HepG2 (cell line): ENCODE measurements at regions not wholly inside any gene's neighbourhood (a gene's known extent, or its start where the extent isn't known, plus 50 kb on each side); places are given as distances from the start of the nearest gene placed in this dataset.

Experiments used
- ATAC-seq: fragments of 200-7000 bp; cut with Tn5 transposase; 3 replicates; pipeline ENCODE4 v1.9.1; 2020; ENCODE audit warnings: mild to moderate bottlenecking, moderate library complexity
- BruUV-seq: library from RNA; stranded (reverse); fragments of 400-500 nt; replicated peaks from 2 replicates; lab custom pipeline; 2021; lab: Mats Ljungman, UMichigan
- CTCF ChIA-PET: fragments of 300-600 bp; formaldehyde crosslinking; extraction: SDS; loops from one replicate; lab custom pipeline; 2021; ENCODE audit warnings: low total read pairs, inconsistent platforms, low intra/inter-chr PET ratio; lab: Yijun Ruan, JAX
- POLR2A ChIA-PET: fragments of 350-600 bp; sonication (Branson Sonifier 250); formaldehyde crosslinking; loops from one replicate; lab custom pipeline; 2020; ENCODE audit warnings: antibody characterized with exemption, inconsistent platforms; lab: Yijun Ruan, JAX
- DNase-seq: peaks from one replicate; pipeline ENCODE4 v3.0.0-alpha.2; 2015; ENCODE audit warnings: low spot score
- FAIRE-seq: peaks from 3 replicates; lab custom pipeline; 2011; peaks lifted over from hg19 to GRCh38; lab: Jason Lieb, UNC
- H2AFZ ChIP-seq: one replicate; pipeline ENCODE4 v1.6.1; 2011; ENCODE audit warnings: low read length, inconsistent platforms
- H3K27ac ChIP-seq: fragments of 300-600 bp; 3 replicates; pipeline ENCODE4 v1.8.0; 2011; ENCODE audit warnings: mixed run types, mild to moderate bottlenecking, mixed read lengths, low read length, inconsistent platforms; ENCODE audit not compliant: insufficient read depth; ENCODE audit errors: extremely low read length
- H3K27me3 ChIP-seq, 2 experiments: fragments of 200-600 bp in 1 of 2; 2 replicates in 1 of 2; 3 replicates in 1 of 2; pipeline versions ENCODE4 v1.6.0 to v1.8.0; 2011; ENCODE audit warnings: low read length in 2 of 2, mild to moderate bottlenecking in 2 of 2, moderate library complexity in 2 of 2, inconsistent platforms in 1 of 2; ENCODE audit not compliant: insufficient read depth in 2 of 2, control insufficient read depth in 1 of 2
- H3K36me3 ChIP-seq, 2 experiments: fragments of 200-600 bp in 1 of 2; replicated peaks in 1 of 2; 2 replicates in 1 of 2; 3 replicates in 1 of 2; pipeline versions ENCODE4 v1.5.1 to v1.8.0; 2011; ENCODE audit warnings: low read length in 2 of 2, inconsistent platforms in 1 of 2; ENCODE audit not compliant: insufficient read depth in 2 of 2, control insufficient read depth in 1 of 2
- H3K4me1 ChIP-seq: 2 replicates; pipeline ENCODE4 v1.5.1; 2012; ENCODE audit warnings: low read length, inconsistent platforms; ENCODE audit not compliant: insufficient read depth
- H3K4me2 ChIP-seq: 2 replicates; pipeline ENCODE4 v1.6.0; 2011; ENCODE audit warnings: low read depth, low read length, inconsistent platforms
- H3K4me3 ChIP-seq, 3 experiments: fragments of 200-600 bp in 1 of 3; sonication (generic), shearing (Covaris generic) in 1 of 3; replicated peaks in 1 of 3; 2 replicates each; pipeline ENCODE4 v1.5.1; 2011 to 2016; ENCODE audit warnings: low read length in 3 of 3, inconsistent platforms in 2 of 3, low read depth in 2 of 3, mild to moderate bottlenecking in 2 of 3, control low read depth in 1 of 3, mixed read lengths in 1 of 3; ENCODE audit not compliant: insufficient read depth in 1 of 3
- H3K79me2 ChIP-seq: one replicate; pipeline ENCODE4 v1.6.1; 2011; ENCODE audit warnings: low read length, inconsistent platforms; ENCODE audit not compliant: insufficient read depth
- H3K9ac ChIP-seq: 2 replicates; pipeline ENCODE4 v1.6.0; 2011; ENCODE audit warnings: mild to moderate bottlenecking, low read depth, low read length, inconsistent platforms; ENCODE audit not compliant: insufficient read depth
- H3K9me3 ChIP-seq: 2 replicates; pipeline ENCODE4 v1.5.1; 2012; ENCODE audit warnings: mild to moderate bottlenecking, low read length
- H4K20me1 ChIP-seq: 2 replicates; pipeline ENCODE4 v1.6.0; 2011; ENCODE audit warnings: inconsistent platforms, mild to moderate bottlenecking, low read length, moderate library complexity; ENCODE audit not compliant: insufficient read depth
- GFI1 ChIP-seq: sonication (generic); formaldehyde crosslinking; IDR thresholded peaks from 2 replicates; pipeline ENCODE4 v1.5.0; 2020; ENCODE audit warnings: missing genetic modification reagents, mild to moderate bottlenecking, borderline replicate concordance
- MBD4 ChIP-seq: IDR thresholded peaks from 2 replicates; pipeline ENCODE4 v1.6.1; 2012; ENCODE audit warnings: low read length, inconsistent platforms, borderline replicate concordance
- MBNL3 ChIP-seq: fragments of 250-450 bp; sonication (Bioruptor Pico); conservative IDR thresholded peaks from 2 replicates; pipeline ENCODE4 v1.8.0; 2022; ENCODE audit warnings: mild to moderate bottlenecking, inconsistent platforms
- NAIF1 ChIP-seq: sonication (generic); formaldehyde crosslinking; IDR thresholded peaks from 2 replicates; pipeline ENCODE4 v1.5.0; 2020; ENCODE audit warnings: mild to moderate bottlenecking, missing genetic modification reagents, borderline replicate concordance
- PHF21A ChIP-seq: sonication (generic); formaldehyde crosslinking; IDR thresholded peaks from 2 replicates; pipeline ENCODE4 v1.5.0; 2020; ENCODE audit warnings: mild to moderate bottlenecking, missing genetic modification reagents
- PRMT3 ChIP-seq: sonication (generic); formaldehyde crosslinking; IDR thresholded peaks from 2 replicates; pipeline ENCODE4 v1.8.1; 2022; ENCODE audit warnings: low read depth, mild to moderate bottlenecking, moderate library complexity, missing genetic modification reagents, borderline replicate concordance
- SCMH1 ChIP-seq: sonication (generic); formaldehyde crosslinking; IDR thresholded peaks from 2 replicates; pipeline ENCODE4 v1.9.0; 2021; ENCODE audit warnings: missing genetic modification reagents, mild to moderate bottlenecking, borderline replicate concordance
- SMC3 ChIP-seq: IDR thresholded peaks from 2 replicates; pipeline ENCODE4 v1.6.1; 2011; ENCODE audit warnings: low read length, improper control_type of control experiment
- TBL1XR1 ChIP-seq: fragments of 150-350 bp; IDR thresholded peaks from 2 replicates; pipeline ENCODE4 v1.6.1; 2014; ENCODE audit warnings: borderline replicate concordance, low read length; ENCODE audit not compliant: partially characterized antibody
- TCF7L2 ChIP-seq: IDR thresholded peaks from 2 replicates; pipeline ENCODE4 v1.6.1; 2011; ENCODE audit warnings: mild to moderate bottlenecking, low read depth, low read length, moderate library complexity
- TP53 ChIP-seq: sonication (generic); formaldehyde crosslinking; conservative IDR thresholded peaks from 2 replicates; pipeline ENCODE4 v1.4.0; 2020; ENCODE audit warnings: missing genetic modification reagents
- ZFYVE20 ChIP-seq: sonication (generic); formaldehyde crosslinking; IDR thresholded peaks from 2 replicates; pipeline ENCODE4 v1.8.0; 2023; ENCODE audit warnings: low read depth, mild to moderate bottlenecking, moderate library complexity, missing genetic modification reagents, borderline replicate concordance
- ZNF20 ChIP-seq: sonication (generic); formaldehyde crosslinking; IDR thresholded peaks from 2 replicates; pipeline ENCODE4 v1.4.0; 2020; ENCODE audit warnings: mild to moderate bottlenecking, moderate library complexity, missing genetic modification reagents
- ZNF251 ChIP-seq: sonication (generic); formaldehyde crosslinking; IDR thresholded peaks from 2 replicates; pipeline ENCODE4 v1.9.0; 2021; ENCODE audit warnings: mild to moderate bottlenecking, missing genetic modification reagents
- ZNF282 ChIP-seq: fragments of 450-650 bp; IDR thresholded peaks from 2 replicates; pipeline ENCODE4 v1.6.1; 2018; ENCODE audit not compliant: partially characterized antibody
- ZNF331 ChIP-seq: sonication (generic); formaldehyde crosslinking; IDR thresholded peaks from 2 replicates; pipeline ENCODE4 v1.4.0; 2020; ENCODE audit warnings: missing genetic modification reagents
- ZNF333 ChIP-seq: sonication (generic); formaldehyde crosslinking; IDR thresholded peaks from 2 replicates; pipeline ENCODE4 v1.4.0; 2020; ENCODE audit warnings: mild to moderate bottlenecking, missing genetic modification reagents, borderline replicate concordance
- ZNF460 ChIP-seq: sonication (generic); formaldehyde crosslinking; IDR thresholded peaks from 2 replicates; pipeline ENCODE4 v1.5.1; 2020; ENCODE audit warnings: missing genetic modification reagents, mild to moderate bottlenecking, borderline replicate concordance
- ZNF569 ChIP-seq: sonication (generic); formaldehyde crosslinking; IDR thresholded peaks from 2 replicates; pipeline ENCODE4 v1.5.0; 2020; ENCODE audit warnings: mild to moderate bottlenecking, missing genetic modification reagents, moderate library complexity, borderline replicate concordance
- WGBS: methylation state at CpG from one replicate; pipeline ENCODE4 v1.1.6; 2017; ENCODE audit warnings: low lambda C conversion rate; 5-methylcytosine and 5-hydroxymethylcytosine counted together
- in situ Hi-C: cut with HindIII; loops from 2 replicates; pipeline ENCODE4 v1.10.0; 2017; ENCODE audit warnings: low pct_unique_long_range_greater_than_20kb; ENCODE audit not compliant: extremely low pct_ligation_motif_present
- intact Hi-C: fragments of 100-400 bp; cut with micrococcal nuclease; formaldehyde crosslinking; loops from one replicate; pipeline ENCODE4 v1.10.0; 2022; ENCODE audit not compliant: unreplicated experiment
- TF ChIP-seq, protein P1 (sequence below): sonication (generic); formaldehyde crosslinking; IDR thresholded peaks from 2 replicates; pipeline ENCODE4 v1.5.1; 2020; ENCODE audit warnings: mild to moderate bottlenecking, missing genetic modification reagents, moderate library complexity
- TF ChIP-seq, protein P2 (sequence below): IDR thresholded peaks from 2 replicates; pipeline ENCODE4 v1.6.1; 2016; ENCODE audit warnings: mild to moderate bottlenecking, missing biosample characterization, missing genetic modification reagents

DNA sequence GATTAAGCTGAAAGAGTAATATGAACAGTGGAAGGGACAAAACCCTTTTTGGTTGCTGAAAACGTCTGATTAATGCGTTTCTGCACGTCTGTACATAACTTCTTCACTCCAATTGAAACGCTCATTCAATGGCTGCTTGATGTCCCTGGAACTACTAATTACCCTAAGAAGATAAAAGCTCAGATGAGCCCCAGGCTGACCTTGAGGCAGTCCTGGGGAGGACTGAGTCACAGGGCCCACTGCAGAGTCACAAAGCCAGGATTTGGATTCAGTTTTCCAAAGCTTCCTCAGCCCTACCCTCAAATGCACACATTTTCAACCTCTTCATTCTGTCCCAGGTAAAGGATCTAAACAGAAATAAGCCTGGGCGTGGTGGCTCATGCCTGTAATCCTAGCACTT is 75.0 kb upstream of the FLT1 start (continued):
- TF ChIP-seq, protein P1, sequence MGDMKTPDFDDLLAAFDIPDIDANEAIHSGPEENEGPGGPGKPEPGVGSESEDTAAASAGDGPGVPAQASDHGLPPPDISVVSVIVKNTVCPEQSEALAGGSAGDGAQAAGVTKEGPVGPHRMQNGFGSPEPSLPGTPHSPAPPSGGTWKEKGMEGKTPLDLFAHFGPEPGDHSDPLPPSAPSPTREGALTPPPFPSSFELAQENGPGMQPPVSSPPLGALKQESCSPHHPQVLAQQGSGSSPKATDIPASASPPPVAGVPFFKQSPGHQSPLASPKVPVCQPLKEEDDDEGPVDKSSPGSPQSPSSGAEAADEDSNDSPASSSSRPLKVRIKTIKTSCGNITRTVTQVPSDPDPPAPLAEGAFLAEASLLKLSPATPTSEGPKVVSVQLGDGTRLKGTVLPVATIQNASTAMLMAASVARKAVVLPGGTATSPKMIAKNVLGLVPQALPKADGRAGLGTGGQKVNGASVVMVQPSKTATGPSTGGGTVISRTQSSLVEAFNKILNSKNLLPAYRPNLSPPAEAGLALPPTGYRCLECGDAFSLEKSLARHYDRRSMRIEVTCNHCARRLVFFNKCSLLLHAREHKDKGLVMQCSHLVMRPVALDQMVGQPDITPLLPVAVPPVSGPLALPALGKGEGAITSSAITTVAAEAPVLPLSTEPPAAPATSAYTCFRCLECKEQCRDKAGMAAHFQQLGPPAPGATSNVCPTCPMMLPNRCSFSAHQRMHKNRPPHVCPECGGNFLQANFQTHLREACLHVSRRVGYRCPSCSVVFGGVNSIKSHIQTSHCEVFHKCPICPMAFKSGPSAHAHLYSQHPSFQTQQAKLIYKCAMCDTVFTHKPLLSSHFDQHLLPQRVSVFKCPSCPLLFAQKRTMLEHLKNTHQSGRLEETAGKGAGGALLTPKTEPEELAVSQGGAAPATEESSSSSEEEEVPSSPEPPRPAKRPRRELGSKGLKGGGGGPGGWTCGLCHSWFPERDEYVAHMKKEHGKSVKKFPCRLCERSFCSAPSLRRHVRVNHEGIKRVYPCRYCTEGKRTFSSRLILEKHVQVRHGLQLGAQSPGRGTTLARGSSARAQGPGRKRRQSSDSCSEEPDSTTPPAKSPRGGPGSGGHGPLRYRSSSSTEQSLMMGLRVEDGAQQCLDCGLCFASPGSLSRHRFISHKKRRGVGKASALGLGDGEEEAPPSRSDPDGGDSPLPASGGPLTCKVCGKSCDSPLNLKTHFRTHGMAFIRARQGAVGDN (CRISPR knock-in tag) = no peak
- no peak for TF ChIP-seq ZNF460
- no peak for TF ChIP-seq PHF21A (CRISPR knock-in tag)
- TF ChIP-seq, protein P2, sequence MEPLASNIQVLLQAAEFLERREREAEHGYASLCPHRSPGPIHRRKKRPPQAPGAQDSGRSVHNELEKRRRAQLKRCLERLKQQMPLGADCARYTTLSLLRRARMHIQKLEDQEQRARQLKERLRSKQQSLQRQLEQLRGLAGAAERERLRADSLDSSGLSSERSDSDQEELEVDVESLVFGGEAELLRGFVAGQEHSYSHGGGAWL = no peak
- no peak for TF ChIP-seq TP53
- no peak for TF ChIP-seq ZFYVE20
- TF ChIP-seq ZNF331 (CRISPR knock-in tag) = no peak
- no peak for TF ChIP-seq MBNL3

DNA sequence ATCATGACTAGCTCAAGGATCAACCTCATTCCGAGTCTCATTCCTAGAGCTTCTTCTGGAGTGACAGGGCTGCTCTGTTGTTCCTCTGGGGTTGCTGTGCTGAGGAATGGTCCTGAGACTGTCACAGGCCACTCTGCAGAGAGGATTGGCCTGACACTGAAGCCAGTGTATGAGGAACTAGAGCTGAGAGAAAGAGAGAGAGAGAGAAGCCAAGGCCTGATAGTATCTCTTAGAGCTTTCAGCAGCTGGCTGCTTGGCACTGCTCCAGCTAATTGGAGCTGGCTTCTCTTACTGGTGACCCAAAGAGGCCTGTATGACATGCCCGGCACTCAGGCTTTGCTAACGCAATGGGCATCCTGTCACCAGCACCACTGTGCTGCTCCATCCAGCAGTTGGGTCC is 73.4 kb upstream of the FLT1 start:
- no TSS peak for BruUV-seq
- intact Hi-C loops (no loop called here), in situ Hi-C loops (no loop called here)
- ChIA-PET CTCF (no interaction called here), POLR2A (no interaction called here)
- FAIRE-seq = no peak
- no peak overlapping the region for H2AFZ ChIP-seq
- WGBS = 56% methylated on average over 3 of the region's 3 CpGs
- H3K27me3 ChIP-seq = peaks cover 0 to 2% of the 10 kb centered on the region in 2 experiments; a peak in 1 of 5 replicates
- H3K4me2 ChIP-seq = no peak overlapping the region
- no peaks in the 10 kb centered on the region for H4K20me1 ChIP-seq
- no peak overlapping the region for H3K9ac ChIP-seq
- H3K27ac ChIP-seq = no peak overlapping the region
- H3K9me3 ChIP-seq = no peaks in the 10 kb centered on the region
- ATAC-seq = no peak
- H3K36me3 ChIP-seq = no peaks in the 10 kb centered on the region
- H3K4me3 ChIP-seq = no peak overlapping the region
- H3K79me2 ChIP-seq = no peaks in the 10 kb centered on the region
- DNase-seq = no peak
- no peaks in the 10 kb centered on the region for H3K4me1 ChIP-seq
- TF ChIP-seq SCMH1 (no peak), GFI1 (CRISPR knock-in tag) (no peak), ZNF569 (CRISPR knock-in tag) (no peak), ZNF20 (CRISPR knock-in tag) (no peak), ZNF282 (no peak), ZNF251 (CRISPR knock-in tag) (no peak), NAIF1 (no peak), PRMT3 (CRISPR knock-in tag) (no peak), MBD4 (no peak), SMC3 (no peak), TBL1XR1 (no peak), ZNF333 (CRISPR knock-in tag) (no peak), TCF7L2 (no peak)
